ENCODE measurements at regions not wholly inside any gene's neighbourhood (a gene's known extent, or its start where the extent isn't known, plus 50 kb on each side); places are given as distances from the start of the nearest gene placed in this dataset.
"Not testable (repeated sequence)": the region's sequence is repeated elsewhere in the genome, so short reads cannot be mapped to it uniquely, and the experiment has no call there.

GRCh38 chr3:88000853-88001252, 58.0 kb downstream of the CGGBP1 start:
- no peak for DNase-seq (ENCODE audit: low read depth)

- no peak for DNase-seq (ENCODE audit: low read depth)
Measured at GRCh38 chr3:87997966-87998365, 60.8 kb downstream of the CGGBP1 start.

- DNase-seq (ENCODE audit: low read depth): no peak
Measured at GRCh38 chr3:87997298-87997697, 61.5 kb downstream of the CGGBP1 start.

GRCh38 chr3:87996882-87997281, 61.9 kb downstream of the CGGBP1 start:
- DNase-seq (ENCODE audit: low read depth): no peak

GRCh38 chr3:87993566-87993965, 65.2 kb downstream of the CGGBP1 start:
- no peak for DNase-seq (ENCODE audit: low read depth)

- DNase-seq (ENCODE audit: low read depth): no peak
Measured at GRCh38 chr3:87987952-87988351, 70.9 kb downstream of the CGGBP1 start.

- DNase-seq (ENCODE audit: low read depth): no peak
Measured at GRCh38 chr3:87982421-87982820, 76.4 kb downstream of the CGGBP1 start.

- DNase-seq (ENCODE audit: low read depth): no peak
Measured at GRCh38 chr3:87979527-87979926, 79.3 kb downstream of the CGGBP1 start.

- DNase-seq (ENCODE audit: low read depth): no peak
Measured at GRCh38 chr3:87977765-87978164, 81.0 kb downstream of the CGGBP1 start.

- no peak for DNase-seq (ENCODE audit: low read depth)
Measured at GRCh38 chr3:87975716-87976115, 83.1 kb downstream of the CGGBP1 start.

- no peak for DNase-seq (ENCODE audit: low read depth)
Measured at GRCh38 chr3:87973906-87974305, 84.9 kb downstream of the CGGBP1 start.

- no peak for DNase-seq (ENCODE audit: low read depth)
Measured at GRCh38 chr3:87969620-87970019, 89.2 kb downstream of the CGGBP1 start.

- DNase-seq (ENCODE audit: low read depth): no peak
Measured at GRCh38 chr3:87968668-87969067, 90.1 kb downstream of the CGGBP1 start.

GRCh38 chr3:87958289-87958688, 100.5 kb downstream of the CGGBP1 start:
- no peak for DNase-seq (ENCODE audit: low read depth)

- no peak for DNase-seq (ENCODE audit: low read depth)
Measured at GRCh38 chr3:87957575-87957974, 101.2 kb downstream of the CGGBP1 start.

GRCh38 chr3:87949879-87950208, 109.0 kb downstream of the CGGBP1 start:
- no peak for DNase-seq (ENCODE audit: low read depth)

GRCh38 chr3:87949189-87949878, 109.5 kb downstream of the CGGBP1 start:
- DNase-seq (ENCODE audit: low read depth): no peak

- not testable (repeated sequence) for DNase-seq (ENCODE audit: low read depth)
Measured at GRCh38 chr3:87946007-87946406, 112.8 kb downstream of the CGGBP1 start.

- not testable (repeated sequence) for DNase-seq (ENCODE audit: low read depth)
Measured at GRCh38 chr3:87942256-87942655, 116.5 kb downstream of the CGGBP1 start.

- no peak for DNase-seq (ENCODE audit: low read depth)
Measured at GRCh38 chr3:87924485-87924884, 134.3 kb downstream of the CGGBP1 start.

GRCh38 chr3:87920549-87920948, 138.3 kb downstream of the CGGBP1 start:
- no peak for DNase-seq (ENCODE audit: low read depth)

GRCh38 chr3:87901141-87901540, 157.7 kb downstream of the CGGBP1 start:
- DNase-seq (ENCODE audit: low read depth): no peak

- no peak for DNase-seq (ENCODE audit: low read depth)
Measured at GRCh38 chr3:87900061-87900460, 158.7 kb downstream of the CGGBP1 start.

- no peak for DNase-seq (ENCODE audit: low read depth)
Measured at GRCh38 chr3:87898971-87899370, 159.8 kb downstream of the CGGBP1 start.

GRCh38 chr3:87895983-87896382, 162.8 kb downstream of the CGGBP1 start:
- no peak for DNase-seq (ENCODE audit: low read depth)

Data from fibroblast of gingiva (primary cell).